ENCODE measurements at regions not wholly inside any gene's neighbourhood (a gene's known extent, or its start where the extent isn't known, plus 50 kb on each side); places are given as distances from the start of the nearest gene placed in this dataset.

DNA sequence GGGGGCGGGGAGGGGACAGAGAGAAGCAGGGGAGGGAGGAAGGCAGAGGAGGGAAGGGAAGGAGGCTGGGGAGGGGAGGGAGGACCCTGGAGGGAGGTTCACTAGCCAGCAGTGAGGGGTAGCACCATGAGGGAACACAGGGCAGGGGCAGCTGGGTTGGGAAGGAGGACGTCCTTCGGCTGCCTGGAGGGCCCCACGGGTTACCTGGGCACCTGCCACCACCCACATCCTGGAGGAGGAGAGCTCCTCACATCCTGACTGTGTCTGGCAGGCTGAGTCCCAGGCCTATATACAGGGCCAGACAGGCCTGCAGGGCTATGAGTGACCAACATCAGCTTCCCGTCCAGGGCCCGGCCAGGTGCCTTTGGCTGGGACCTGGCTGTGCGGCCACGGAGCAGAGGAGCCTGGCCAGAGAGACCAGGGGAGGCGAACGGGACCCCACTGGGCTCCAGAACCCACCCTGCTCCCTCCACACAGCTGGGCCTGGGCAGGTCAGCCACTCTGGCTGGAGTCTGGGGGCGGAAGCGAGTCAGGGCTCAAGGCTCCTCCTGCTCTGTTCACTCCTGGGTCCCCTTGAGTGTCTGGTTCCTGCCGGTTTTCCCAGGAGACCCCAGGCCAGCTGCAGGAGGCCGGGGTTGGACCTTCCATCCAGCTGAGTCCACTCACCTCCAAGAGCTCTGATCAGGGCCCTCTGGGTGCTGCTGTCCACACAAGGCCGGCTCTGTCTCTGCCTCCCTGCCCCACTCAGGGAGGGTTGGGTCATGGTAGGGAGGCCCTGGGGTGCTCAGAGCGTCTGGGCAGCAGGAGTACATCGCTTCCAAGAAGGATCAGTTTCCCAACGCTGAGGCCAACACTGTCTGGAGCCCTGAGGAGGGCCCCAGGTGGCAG is 677.7 kb downstream of the BRD1 start:
- TF ChIP-seq POLR2A (IDR thresholded peaks at IDR 0.05), result no peak
- TF ChIP-seq, protein P1, sequence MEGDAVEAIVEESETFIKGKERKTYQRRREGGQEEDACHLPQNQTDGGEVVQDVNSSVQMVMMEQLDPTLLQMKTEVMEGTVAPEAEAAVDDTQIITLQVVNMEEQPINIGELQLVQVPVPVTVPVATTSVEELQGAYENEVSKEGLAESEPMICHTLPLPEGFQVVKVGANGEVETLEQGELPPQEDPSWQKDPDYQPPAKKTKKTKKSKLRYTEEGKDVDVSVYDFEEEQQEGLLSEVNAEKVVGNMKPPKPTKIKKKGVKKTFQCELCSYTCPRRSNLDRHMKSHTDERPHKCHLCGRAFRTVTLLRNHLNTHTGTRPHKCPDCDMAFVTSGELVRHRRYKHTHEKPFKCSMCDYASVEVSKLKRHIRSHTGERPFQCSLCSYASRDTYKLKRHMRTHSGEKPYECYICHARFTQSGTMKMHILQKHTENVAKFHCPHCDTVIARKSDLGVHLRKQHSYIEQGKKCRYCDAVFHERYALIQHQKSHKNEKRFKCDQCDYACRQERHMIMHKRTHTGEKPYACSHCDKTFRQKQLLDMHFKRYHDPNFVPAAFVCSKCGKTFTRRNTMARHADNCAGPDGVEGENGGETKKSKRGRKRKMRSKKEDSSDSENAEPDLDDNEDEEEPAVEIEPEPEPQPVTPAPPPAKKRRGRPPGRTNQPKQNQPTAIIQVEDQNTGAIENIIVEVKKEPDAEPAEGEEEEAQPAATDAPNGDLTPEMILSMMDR (IDR thresholded peaks at IDR 0.05), result no peak

Data from heart left ventricle (tissue), 13 donors.